GM13977 (cell line): ENCODE measurements at regions not wholly inside any gene's neighbourhood (a gene's known extent, or its start where the extent isn't known, plus 50 kb on each side); places are given as distances from the start of the nearest gene placed in this dataset.

ENCODE experiments used
- DNase-seq: peaks from one replicate; pipeline ENCODE4 v3.0.0; 2012; ENCODE audit warnings: low spot score
- in situ Hi-C: fragments of 300-500 bp; cut with MboI; formaldehyde crosslinking; loops from one replicate; pipeline ENCODE4 v1.12.0; 2022; ENCODE audit warnings: low sequenced_read_pairs, low pct_unique_long_range_greater_than_20kb, mixed read lengths, inconsistent platforms; ENCODE audit not compliant: unreplicated experiment
- TF ChIP-seq, protein P1 (sequence below): IDR thresholded peaks from 2 replicates; pipeline ENCODE4 v1.5.1; 2012; ENCODE audit warnings: mild to moderate bottlenecking, control low read depth; ENCODE audit not compliant: insufficient read depth; ENCODE audit errors: extremely low read depth, missing control alignments

DNA sequence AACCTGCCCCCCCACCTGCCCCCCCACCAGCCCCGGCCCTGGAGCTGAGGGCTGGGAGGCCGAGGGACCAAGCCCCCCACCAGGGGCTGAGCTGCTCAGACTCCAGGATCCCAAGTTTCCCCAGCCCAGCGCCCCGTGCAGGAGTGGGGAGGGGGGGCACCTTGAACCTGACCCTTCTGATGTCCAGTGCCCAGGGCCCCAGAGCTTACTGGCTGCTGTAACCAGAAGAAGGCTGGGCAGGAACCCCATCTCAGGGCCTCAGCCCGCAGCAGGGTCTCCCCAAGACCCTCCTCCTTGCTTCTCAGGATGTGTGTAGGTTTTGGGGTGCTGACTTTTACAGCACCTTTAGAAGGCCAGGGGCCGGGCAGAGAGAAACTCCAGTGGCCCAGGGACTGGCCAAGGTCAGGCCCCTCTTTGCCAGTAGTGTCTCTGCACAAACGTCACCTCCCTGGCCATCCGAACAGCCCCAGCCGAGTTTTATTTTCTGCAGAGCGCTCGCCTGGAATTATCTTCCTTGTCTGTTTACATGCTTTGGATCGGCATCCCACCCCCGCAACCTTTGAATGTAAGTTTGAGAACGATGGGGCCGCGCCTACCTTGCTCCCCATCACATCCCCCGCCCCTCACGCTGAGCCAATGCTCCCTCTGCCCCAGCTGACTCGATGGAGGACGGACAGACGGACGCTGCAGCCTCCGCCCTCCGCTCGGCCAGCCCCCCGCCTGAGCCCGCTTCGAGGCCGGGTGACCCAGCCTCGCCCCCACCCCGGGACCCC lies 70.1 kb upstream of the CASZ1 start:
- in situ Hi-C loops = no loop called here
- DNase-seq = peak; percentile 51

DNA sequence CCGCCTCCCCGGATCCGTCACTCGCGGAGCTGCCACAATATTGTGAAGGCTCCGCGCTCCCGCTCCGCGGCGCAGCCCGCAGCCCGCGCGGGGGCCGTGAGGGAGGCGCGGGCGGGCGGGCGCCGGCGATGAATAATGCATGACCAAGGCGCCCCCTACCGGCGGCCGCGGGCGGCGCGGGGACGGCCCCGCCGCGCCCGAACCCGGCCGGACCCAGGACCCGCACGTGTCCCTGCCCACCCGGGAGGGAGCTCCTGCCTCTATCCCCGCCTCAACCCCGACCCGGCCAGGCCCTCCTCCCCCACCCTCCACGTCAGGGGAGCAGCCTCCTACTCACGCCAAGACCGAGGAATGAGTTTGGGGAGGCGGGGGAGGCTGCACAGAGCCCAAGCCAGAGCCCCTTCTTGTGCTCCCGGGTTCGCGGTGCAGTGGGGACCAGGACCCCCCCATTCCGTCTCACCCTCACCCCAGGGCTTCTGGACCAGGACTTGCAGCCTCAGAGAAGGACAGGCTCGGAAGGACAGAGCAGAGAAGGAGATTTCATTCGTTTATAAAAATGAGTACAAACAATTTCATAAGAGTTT lies 70.8 kb upstream of the CASZ1 start:
- in situ Hi-C loops = no loop called here
- TF ChIP-seq, protein P1, sequence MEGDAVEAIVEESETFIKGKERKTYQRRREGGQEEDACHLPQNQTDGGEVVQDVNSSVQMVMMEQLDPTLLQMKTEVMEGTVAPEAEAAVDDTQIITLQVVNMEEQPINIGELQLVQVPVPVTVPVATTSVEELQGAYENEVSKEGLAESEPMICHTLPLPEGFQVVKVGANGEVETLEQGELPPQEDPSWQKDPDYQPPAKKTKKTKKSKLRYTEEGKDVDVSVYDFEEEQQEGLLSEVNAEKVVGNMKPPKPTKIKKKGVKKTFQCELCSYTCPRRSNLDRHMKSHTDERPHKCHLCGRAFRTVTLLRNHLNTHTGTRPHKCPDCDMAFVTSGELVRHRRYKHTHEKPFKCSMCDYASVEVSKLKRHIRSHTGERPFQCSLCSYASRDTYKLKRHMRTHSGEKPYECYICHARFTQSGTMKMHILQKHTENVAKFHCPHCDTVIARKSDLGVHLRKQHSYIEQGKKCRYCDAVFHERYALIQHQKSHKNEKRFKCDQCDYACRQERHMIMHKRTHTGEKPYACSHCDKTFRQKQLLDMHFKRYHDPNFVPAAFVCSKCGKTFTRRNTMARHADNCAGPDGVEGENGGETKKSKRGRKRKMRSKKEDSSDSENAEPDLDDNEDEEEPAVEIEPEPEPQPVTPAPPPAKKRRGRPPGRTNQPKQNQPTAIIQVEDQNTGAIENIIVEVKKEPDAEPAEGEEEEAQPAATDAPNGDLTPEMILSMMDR = peak; percentile 74
- peak; percentile 85 for DNase-seq

More for the DNA sequence above, 70.1 kb upstream of the CASZ1 start:
- TF ChIP-seq, protein P1 = no peak

DNA sequence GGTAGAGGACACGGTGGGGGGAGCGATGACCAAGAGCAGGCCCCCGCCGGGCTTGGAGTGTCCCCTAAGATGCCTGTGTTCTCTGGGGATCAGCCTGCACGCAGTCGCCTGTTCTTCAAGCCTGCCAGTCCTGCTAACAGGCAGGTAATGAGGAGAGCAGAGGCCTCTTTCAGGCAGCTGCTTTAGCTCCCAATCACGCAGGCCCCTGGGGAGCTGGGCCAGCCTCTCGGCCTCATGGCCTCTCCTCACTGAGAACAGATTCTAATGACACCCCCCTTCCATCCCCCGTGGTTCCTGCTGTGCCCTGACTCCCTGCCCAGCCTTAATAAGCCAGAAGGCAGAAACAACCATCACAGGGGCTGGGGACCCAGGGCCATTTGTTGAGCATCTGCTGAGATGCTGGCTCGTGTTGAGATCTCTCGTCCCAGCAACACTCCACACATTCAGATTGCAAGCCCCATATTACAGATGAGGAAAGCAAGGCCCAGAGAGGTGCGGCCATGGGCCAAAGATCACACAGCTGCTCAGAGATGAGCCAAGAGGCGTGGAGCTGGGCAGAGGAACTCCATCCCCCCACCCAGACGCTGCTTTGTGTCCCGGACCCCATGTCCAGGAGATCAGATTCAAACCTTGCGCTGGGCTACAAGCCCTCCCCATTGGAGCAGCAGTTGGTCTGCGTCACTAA lies 71.6 kb upstream of the CASZ1 start:
- in situ Hi-C loops = no loop called here
- no peak for DNase-seq
- TF ChIP-seq, protein P1 = no peak

DNA sequence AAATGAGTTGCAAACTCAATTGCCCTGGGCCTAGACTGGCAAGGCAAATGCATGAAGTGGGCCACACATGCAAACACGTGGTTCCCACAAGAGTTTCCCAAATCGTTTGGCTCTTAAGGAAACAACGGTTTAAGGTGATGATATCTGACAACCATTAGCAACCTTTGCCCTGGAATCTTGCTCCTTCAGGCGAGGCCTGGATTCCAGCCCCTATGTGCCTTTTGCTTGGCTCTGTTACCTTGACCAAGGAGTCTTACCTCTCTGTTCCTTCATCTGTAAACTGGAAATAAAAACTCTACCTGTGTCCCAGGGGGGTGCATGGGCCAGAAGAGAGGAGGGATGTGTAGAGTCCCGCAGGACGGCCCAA lies 72.1 kb upstream of the CASZ1 start:
- TF ChIP-seq, protein P1 = no peak
- in situ Hi-C loops = no loop called here
- DNase-seq = no peak

DNA sequence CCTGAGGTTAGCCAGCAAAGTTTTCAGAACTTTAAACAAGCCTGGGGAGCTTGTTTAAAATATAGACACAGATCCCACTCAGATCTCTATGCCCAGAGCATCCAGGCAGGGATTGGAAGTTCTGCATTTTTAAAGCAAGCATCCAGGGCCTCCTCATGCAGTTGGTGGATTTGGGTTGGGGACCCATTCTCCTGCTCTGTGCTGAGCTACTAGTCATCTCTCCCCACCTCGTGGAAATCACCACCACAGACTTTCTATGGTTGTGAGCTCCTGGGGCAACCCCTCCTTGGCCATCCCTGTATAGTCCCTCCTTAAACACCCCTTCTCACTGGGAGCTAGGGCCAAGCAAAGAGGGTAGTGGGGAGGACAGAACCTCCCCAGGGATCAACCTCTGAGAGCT lies 73.5 kb upstream of the CASZ1 start:
- in situ Hi-C loops = no loop called here
- DNase-seq = no peak
- TF ChIP-seq, protein P1 = no peak

- DNase-seq = no peak
- TF ChIP-seq, protein P1 = no peak
- in situ Hi-C loops = no loop called here
Observed at GRCh38 chr1:10870493-10871096, 74.1 kb upstream of the CASZ1 start.
